NCI-H2081 (cell line): ENCODE measurements at regions not wholly inside any gene's neighbourhood (a gene's known extent, or its start where the extent isn't known, plus 50 kb on each side); places are given as distances from the start of the nearest gene placed in this dataset.
A peak's percentile ranks its signal among the peaks of the same experiment; 100 is the strongest.

Experiments
- DNase-seq, 2 experiments: peaks; one replicate each; lab custom pipeline; 2025; lab: John Stamatoyannopoulos, UW

DNA sequence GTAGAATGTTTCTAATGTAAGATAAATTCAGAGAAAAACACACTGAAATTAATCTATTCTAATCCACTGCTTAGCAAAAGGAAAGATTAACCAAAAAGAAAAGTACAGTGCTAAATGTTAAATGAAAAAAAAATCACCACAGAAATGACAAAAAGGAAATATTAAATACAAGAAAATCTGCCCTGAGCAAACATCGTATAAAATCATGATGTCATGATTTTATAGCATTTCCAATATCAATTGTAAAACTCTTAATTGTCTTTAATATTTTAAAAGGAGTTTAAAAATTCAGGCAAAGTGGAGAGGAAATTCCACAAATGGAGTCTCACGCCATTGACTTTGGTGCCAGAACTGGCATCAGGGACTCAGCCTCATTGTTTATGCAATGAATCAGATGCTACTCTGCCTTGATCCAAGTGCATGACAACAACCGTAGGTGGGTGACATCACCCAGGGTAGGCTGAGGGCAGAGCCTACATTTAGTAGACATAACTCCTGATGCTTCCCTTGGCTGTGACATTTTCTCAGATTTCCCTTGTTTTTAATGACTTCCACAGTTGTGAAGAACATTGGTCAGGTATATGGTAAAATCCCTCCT is 696.8 kb downstream of the SEMA5A start:
- DNase-seq, result peak in 1 of 2 experiments; percentile 54

DNA sequence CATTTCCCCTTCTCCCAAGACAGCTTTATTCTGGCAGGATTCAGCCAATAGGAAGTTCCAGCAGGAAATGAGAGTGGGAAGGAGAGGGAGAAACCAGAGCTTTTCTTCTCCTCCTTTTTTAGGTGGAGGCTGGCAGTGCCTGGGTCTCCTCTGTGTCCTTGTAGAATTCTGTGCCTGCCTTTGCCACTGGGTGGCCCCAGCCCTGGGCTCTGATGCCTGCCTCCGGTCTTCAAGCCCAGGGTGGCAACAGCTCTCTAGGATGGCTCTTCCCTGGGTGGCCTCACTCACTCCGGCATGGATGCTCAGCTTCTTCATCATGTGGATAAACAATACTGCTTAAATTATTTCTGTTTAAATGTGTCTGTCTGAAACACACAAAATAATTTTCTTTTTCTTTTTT is 694.8 kb downstream of the SEMA5A start:
- DNase-seq, result peak in 1 of 2 experiments; percentile 28

DNA sequence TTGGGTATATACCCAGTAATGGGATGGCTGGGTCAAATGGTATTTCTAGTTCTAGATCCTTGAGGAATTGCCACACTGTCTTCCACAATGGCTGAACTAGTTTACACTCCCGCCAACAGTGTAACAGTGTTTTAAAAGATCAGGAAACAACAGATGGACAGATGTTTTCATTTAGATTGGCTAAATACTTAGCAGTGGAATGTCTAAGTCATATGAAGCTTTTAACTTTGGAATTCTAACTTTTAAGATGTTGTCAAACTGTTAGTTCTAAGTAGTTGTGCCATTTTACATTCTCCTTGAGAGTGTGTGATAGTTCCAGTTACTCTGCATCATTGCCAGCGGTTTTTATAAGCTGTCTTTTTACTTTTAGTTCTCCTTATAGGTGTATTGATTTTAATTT is 688.8 kb downstream of the SEMA5A start:
- DNase-seq, result no peak

DNA sequence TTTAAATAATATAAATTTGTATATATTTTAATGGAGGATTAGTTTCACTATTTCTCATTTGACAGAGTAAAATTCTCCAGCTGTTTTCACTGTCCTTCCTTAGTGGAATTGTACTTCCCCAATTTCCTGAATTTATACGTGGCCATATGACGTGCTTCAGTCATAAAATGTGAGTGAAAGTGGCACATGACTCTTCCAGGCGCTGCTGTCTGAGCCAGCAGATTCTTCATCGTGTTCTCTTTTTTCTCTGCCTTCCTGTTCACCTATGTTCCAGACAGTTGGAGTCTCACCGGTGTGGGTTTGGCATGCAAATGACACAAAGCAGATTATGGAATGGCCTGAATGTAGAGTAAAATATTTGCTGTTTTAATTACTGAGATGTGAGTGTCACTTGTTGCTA is 684.1 kb downstream of the SEMA5A start:
- DNase-seq, result no peak

DNA sequence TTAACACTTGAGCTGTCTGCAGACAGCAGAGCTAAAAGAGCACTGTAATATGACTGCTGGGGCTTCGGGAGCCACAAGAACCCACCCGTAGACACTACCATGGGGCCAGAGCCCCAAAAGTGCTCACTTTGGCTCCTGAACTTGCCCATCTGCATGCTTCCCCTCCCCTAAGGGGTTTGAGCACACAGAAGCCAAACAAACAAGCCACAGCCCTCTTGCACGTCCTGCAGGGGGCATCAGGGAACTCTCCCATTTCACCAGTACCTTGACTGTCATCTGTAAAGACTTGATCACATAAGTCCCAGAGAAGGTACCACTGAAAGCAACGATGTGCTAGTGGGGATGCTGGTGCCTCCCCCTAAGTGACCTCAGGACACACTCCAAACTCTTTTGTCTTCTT is 681.8 kb downstream of the SEMA5A start:
- peak; percentile 45 to 68 for DNase-seq

DNA sequence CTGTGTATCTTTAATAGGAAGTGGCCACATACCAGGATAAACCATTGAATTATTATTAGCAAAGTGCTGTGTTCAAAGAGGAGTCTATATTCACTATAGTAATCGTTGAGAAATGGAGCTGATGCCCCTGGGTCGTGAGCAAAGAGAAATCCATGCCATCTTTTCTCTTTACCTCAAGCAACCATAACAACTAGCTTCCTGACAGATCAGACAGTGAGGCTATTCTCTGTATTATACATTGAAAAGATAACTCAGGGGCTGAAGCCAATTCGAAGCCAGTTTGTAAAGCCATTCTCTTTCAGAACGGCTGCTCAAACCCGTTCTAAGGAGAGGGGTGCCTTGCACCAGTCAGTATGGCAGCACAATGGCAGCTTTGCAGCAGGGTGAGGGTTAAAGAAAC is 680.6 kb downstream of the SEMA5A start:
- DNase-seq, result no peak

DNA sequence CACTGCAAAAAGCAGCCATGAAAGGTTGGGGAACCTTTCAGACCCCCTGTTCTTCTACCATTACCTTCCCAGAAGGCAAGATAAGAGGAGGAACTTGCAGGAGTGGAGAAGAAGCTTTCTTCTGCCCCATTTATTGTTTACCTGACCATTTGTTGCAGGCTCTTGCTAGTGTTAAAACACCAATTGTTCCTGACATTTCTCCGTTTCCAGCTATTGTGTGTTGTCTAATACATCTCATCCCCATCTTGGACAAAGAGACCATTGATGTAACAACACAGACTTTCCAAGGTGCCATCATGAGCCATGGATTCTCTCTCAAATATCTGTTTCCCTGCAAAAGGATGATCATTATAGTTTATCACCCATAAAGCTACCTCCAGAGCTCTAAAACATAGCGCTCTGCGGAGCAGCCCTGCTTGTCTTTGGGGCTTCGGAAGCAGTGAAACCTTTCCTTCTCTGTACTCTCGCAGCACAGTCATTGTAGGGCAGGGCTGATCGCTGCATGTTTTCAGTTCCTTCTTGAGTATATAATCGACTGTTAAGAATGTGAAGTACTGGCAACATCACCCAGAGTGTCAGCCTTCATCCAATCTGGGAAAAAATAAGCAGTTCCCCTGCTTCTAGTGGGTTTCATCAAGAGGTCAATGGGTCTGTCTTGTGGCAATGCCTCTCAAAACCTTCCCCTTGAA is 680.0 kb downstream of the SEMA5A start:
- no peak for DNase-seq

DNA sequence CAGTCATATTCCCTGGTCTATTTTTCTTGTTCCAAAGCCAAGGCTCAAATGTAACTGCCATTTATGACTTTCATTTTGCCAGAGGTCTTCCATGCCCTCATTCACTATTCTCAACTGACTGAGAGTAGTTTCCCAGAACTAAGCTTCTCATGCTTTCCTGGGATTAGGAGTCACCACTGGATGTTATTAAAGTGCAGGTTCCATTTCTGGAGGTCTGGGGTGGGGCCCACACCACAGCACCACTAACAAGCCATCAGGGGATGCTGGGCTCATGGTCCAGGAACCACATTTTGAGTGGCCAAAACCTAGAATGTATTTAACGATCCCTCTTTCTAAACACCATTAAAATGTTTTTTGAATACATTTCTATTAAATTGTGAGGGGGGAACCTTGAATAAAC is 677.6 kb downstream of the SEMA5A start:
- DNase-seq, result no peak

DNA sequence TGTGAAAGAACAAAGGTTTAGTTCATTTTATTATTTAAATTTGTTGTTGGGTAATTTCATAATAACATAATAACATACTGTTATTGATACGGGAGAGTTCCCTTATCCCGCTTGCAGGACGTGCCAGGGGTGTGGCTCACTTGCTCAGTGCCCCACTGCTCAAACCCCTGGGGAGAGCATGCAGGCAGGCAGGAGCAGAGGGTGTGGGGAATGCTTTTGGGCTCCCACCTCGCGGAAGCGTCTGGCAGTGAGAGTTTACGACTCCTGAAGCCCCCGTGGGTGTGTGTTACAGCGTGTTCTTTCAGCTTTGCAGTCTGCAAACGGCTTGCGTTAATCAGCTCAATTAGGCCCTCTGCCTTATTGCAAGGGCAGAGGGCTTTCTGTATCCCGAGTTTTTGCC is 675.9 kb downstream of the SEMA5A start:
- no peak for DNase-seq

DNA sequence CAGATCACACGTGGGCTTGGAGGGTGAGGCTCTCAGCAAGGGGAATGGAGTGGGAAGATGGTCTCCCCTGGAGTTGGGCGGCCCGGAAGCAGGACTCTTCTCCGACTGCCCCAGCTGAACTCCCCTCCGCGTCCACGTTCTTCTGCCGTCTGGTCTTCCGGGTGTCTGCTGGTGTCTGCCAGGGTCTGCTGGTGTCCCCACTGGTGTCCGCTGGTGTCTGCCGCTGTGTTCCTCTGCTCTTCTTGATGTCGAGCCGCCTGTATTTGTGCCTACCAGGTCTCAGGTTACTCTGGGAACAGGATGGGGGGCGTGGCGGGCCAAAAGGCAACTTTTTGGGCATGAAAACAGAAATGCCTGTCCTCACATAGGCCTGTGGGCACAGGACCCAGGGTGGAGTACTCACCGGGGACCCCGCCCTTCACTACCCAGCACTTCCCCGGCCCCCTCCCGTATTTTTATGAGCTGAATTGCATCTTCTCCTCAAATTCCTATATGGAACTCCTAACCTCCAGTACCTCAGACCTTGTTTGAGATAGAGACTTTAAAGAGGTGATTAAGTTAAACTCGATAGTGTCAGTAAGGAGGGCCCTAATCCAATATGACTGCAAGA is 675.4 kb downstream of the SEMA5A start:
- DNase-seq, result no peak

DNA sequence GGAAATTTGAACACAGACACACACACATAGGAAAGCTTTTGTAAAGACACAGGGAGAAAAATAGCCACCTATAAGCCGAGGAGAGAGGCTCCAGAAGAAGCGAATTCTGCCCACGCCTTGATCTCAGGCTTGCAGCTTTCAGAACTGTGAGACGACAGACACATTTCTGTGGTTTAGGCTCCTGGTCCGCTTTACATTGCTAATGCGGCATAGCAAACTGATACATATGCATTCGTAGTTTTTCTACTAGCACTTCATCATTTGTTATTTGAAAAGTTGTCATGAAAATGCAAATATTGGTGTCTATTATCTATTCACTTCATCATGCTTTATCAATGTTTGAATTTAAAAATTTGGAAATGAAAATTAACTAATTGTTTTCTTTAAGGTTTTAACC is 674.9 kb downstream of the SEMA5A start:
- no peak for DNase-seq

DNA sequence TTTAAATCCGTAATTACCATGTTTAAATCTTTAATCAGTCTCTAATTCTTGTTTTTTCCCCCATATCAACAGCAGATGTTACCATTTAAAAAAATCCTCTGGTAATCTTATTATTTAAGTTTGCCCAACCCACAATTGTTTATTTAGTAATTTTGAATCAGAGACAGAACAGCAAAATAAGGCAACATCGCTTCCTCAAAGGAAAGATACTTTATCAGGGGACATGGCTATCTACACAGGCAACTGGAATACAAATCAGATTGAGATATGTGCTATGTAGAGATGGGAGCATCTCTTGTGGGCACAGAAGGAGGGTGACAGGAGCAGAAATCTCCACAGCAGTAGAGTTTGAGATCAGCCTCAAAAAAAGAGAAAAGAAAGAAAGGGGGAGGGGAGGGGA is 674.4 kb downstream of the SEMA5A start:
- no peak for DNase-seq

DNA sequence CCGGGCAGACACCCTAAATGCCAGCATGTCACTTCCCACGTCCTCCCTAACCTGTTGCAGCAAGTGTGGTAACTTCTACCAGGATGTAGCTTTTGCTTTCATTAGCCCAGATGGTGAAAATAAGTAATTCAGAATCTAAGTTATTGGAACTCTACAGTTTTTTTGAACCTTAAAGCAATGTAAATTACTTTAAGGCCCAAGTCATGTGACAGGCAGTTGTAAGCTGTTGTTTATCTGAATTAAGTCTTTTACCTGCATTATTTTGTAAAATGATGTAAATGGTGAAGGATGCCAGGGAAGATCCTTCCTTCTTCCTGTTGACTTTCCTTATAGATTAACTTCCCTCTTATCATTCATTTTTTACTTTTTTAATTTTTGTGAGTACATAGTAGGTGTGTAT is 670.2 kb downstream of the SEMA5A start:
- no peak for DNase-seq

DNA sequence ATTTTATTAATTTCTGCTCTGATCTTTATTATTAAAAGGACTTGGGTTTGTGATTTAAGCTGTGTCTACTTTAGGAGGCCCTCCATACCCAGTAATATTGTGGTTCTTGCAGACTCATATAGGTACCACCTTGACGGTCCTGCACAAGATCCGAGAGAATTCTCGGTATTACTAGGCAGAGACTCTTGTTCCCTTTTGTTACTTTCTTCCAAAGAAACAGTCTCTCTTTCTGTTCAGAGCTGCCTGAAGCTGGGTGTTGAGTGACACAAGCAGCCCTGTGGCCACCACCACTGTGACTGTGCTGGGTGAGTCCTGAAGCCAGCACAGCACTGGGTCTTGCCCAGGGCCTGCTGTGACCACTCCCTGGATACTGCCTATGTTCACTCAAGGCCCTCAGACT is 666.6 kb downstream of the SEMA5A start:
- no peak for DNase-seq

DNA sequence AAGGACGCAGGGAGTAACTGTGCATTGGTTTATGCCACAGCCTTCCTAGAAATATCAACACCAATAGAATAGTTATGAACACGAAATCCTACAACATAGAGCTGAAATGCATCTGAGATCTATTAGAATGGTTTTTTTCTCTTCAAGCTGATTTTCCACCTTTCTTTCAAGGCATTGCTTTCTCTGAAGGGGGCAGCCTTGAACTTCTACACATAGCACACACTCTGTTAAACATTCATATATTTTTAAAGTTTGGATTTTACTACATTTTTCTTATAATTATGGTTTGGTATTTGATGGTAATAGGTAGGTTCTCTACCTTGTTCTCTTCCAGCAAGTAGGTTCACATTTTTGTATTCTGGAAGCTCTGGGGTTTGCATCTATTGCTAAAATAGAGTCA is 661.8 kb downstream of the SEMA5A start:
- no peak for DNase-seq

DNA sequence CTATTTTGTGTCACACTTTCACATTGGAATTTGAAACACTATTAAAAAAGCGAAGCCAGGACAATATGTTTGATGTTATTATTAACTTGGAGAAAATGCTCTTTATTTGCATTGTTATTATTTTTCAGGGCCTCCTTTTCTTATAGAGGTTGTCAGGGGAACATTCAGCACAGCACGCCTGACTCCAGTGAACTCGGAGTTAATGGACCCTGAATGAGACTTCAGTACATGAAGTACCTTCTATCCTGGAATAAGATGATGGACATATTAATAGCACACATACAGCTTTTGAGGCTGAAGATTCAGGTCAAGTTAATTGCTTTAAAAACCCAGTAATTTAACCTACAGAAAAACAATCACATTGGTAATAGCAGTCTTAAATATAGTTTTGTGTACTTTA is 652.9 kb downstream of the SEMA5A start:
- no peak for DNase-seq

DNA sequence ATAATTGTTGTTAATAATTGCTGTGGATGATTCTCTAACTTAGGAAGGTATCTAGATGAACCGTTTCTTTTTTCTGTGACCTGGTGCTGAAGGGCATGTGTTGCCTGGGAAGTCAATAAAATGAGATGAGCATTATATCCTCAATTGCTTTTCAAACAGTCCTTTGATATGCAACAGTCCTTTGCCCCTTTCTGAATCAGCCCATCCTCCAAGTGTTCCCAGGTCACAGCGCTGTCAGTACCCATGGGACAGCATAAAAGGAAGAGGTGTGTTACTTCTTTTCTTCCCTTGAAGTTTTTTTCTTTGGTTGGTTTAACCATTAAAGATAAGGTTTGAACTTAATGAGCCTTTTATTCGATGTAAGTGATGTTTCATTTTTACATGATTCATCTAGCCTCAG is 651.8 kb downstream of the SEMA5A start:
- no peak for DNase-seq

DNA sequence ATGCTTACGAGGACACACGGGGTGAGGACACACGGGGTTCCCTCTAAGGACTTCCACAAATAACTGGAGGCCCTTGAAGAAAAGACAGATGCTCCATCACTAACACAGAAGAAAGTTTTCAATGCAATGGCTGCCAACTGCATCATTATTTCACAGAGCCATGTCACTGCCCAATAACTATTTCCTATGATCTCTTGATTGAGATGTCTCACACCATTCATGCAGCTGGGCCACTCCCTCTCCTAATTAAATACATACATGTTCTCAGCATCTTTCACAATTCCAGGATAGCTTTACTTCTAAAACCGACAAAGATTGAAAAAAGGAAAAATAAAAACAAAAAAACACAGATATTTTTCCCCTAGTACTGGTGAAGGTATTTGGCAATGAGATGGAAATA is 650.8 kb downstream of the SEMA5A start:
- no peak for DNase-seq

DNA sequence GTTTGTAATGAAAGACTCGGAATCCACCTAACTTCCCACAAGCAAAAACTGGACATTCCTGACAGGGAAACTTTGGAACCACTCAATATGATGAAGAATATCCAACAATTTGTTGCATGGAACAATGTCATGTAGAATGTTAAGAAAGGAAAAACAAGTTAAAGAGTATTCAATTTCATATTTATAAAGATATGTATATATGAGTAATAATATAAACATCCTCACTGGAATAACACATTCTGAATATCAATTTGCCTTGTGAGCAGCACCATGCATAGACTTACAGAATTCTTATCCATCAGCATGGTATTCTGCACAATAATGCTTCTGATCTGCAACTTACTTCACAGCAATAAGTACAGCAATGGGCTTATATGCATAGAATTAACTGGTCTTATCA is 650.3 kb downstream of the SEMA5A start:
- no peak for DNase-seq

DNA sequence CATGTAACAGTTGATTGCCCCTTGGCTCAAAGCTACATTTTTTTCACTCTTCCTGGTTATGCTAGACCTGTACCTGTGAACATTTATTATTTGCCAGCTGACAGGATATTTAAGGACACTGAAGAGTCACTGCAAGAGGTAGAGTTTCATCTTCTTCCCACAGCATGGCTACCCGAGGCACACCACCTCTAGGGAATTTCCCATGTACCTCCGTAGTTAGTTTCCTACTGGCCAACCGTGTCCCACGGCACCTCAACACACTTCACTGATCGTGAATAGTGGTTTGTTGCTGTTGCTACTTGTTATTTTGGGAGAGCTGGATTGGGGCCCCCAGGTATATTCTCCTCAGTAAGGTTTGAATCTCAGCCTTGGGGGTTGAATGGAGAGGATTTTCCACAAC is 648.6 kb downstream of the SEMA5A start:
- DNase-seq, result no peak

DNA sequence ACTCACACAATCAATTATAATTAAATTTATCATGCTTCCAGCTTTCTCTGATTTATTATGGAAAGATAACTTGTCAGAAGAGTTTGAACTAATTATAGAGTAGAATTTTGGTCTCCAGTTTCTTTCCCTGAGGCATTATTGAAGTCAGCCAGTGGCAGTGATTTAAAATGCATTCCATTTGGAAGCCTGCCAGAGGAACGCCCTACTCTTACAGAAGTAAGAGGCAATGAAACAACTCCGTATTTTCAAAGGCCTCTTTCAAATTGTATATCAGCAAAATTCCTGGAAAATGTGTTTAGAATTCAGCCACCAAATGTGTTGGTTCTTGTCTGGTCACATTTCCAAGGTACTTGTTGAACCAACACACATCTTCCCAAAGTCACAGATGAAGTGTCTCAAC is 640.9 kb downstream of the SEMA5A start:
- DNase-seq, result peak; percentile 90 to 95

DNA sequence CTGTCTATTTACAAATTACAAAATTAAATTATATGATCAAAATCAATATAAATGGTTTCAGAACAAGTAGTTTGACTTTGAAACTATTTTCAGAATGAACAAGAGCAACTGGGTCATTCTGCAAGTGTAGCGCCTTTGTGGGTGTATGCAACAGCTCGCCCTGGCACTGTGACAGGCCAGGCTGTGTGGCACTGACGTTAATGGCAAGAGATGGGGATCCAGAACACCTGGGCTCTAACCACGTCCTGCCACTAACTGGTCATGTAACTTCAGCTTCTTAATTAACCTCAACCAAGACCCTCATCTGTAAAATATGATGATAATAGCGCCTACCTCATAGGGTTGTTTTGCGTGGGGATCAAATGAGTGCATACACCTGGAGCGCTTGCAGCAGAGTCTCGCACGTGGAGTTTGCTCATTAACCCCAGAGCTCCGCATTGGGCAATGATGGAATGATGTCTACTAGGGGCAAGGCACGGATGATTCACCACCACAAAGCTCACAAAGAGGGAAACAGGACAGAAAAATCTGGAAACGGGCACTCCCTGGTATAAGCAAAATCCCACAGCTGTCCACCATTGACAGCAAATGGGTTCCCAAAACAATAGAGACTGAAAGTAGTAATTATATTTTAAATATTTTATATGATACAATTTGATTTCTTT is 639.4 kb downstream of the SEMA5A start:
- DNase-seq, result no peak

DNA sequence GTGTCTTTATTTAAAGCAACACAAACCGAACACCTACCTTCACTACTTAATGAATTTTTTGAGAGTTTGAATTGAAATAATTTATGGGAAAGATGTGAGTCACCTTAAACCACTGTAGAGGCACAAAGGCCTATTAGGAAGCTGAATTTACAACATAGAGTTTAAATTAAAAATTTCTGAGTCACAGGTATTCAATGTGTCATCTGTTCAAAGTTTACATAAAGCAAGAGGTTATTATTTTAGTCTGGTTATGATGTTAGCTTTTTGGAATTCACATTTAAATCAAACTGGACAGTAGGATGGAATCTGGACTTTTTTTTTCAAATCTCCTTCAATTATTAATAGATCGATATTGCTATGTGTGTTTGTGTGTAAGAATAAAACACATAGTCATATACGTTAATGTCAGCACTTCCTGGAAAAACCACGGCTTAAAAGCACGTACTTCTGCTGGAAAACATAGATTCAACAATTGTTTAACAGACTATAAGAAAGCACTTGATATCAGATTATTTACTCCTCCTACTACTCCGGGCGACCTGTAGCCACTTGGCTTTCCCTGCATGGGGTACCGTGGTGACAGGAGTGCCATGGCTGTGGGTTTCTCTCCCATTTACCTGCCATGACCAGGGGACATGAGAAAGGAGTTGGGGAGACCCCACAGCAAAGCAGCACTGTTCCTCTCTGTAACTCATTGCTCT is 638.6 kb downstream of the SEMA5A start:
- no peak for DNase-seq
